ENCODE measurements at regions not wholly inside any gene's neighbourhood (a gene's known extent, or its start where the extent isn't known, plus 50 kb on each side); places are given as distances from the start of the nearest gene placed in this dataset.

- Mint-ChIP-seq H3K36me3 (ENCODE audit: low read depth) (no peaks in the 10 kb centered on the region), H3K4me1 (no peaks in the 10 kb centered on the region)
These were observed 347.1 kb upstream of the MPDZ start for GRCh38 chr9:13626601-13627000.

GRCh38 chr9:13621872-13622564 is 342.5 kb upstream of the MPDZ start:
- Mint-ChIP-seq H3K27ac (no peak overlapping the region), H3K36me3 (ENCODE audit: low read depth) (no peaks in the 10 kb centered on the region), H3K4me1 (no peaks in the 10 kb centered on the region), H3K4me3 (no peak overlapping the region), H3K27me3 (no peaks in the 10 kb centered on the region)
- no peak for DNase-seq
- no peaks in the 10 kb centered on the region for H3K9me3 ChIP-seq (ENCODE audit: control insufficient read depth, low read length, poor library complexity, severe bottlenecking)
- no peak for ATAC-seq

More at GRCh38 chr9:13626601-13627000, 347.1 kb upstream of the MPDZ start:
- DNase-seq: no peak
- Mint-ChIP-seq H3K27me3 (no peaks in the 10 kb centered on the region), H3K27ac (no peak overlapping the region), H3K4me3 (no peak overlapping the region)
- no peak for ATAC-seq
- H3K9me3 ChIP-seq (ENCODE audit: control insufficient read depth, low read length, poor library complexity, severe bottlenecking): no peaks in the 10 kb centered on the region

GRCh38 chr9:13616491-13617035 is 337.1 kb upstream of the MPDZ start:
- ATAC-seq: no peak

GRCh38 chr9:13615660-13616490 is 336.4 kb upstream of the MPDZ start:
- Mint-ChIP-seq H3K36me3 (ENCODE audit: low read depth) (no peaks in the 10 kb centered on the region), H3K4me3 (no peak overlapping the region), H3K27ac (no peak overlapping the region), H3K27me3 (no peaks in the 10 kb centered on the region), H3K4me1 (no peaks in the 10 kb centered on the region)
- ATAC-seq (no peak), DNase-seq (no peak)
- H3K9me3 ChIP-seq (ENCODE audit: control insufficient read depth, low read length, poor library complexity, severe bottlenecking): no peaks in the 10 kb centered on the region

More at GRCh38 chr9:13616491-13617035, 337.1 kb upstream of the MPDZ start:
- no peaks in the 10 kb centered on the region for H3K27me3 Mint-ChIP-seq
- no peaks in the 10 kb centered on the region for H3K36me3 Mint-ChIP-seq (ENCODE audit: low read depth)
- no peak for DNase-seq
- H3K9me3 ChIP-seq (ENCODE audit: control insufficient read depth, low read length, poor library complexity, severe bottlenecking): no peaks in the 10 kb centered on the region
- no peak overlapping the region for H3K4me3 Mint-ChIP-seq
- H3K27ac Mint-ChIP-seq: no peak overlapping the region
- no peaks in the 10 kb centered on the region for H3K4me1 Mint-ChIP-seq

- no peaks in the 10 kb centered on the region for H3K4me1 Mint-ChIP-seq
- DNase-seq (no peak), ATAC-seq (no peak)
- H3K4me3 Mint-ChIP-seq: no peak overlapping the region
- H3K9me3 ChIP-seq (ENCODE audit: control insufficient read depth, low read length, poor library complexity, severe bottlenecking): no peaks in the 10 kb centered on the region
- no peaks in the 10 kb centered on the region for H3K27me3 Mint-ChIP-seq
- no peak overlapping the region for H3K27ac Mint-ChIP-seq
- no peaks in the 10 kb centered on the region for H3K36me3 Mint-ChIP-seq (ENCODE audit: low read depth)
These were observed 334.6 kb upstream of the MPDZ start for GRCh38 chr9:13614060-13614459.

- Mint-ChIP-seq H3K4me1 (no peaks in the 10 kb centered on the region), H3K36me3 (ENCODE audit: low read depth) (no peaks in the 10 kb centered on the region), H3K27me3 (no peaks in the 10 kb centered on the region), H3K4me3 (no peak overlapping the region), H3K27ac (no peak overlapping the region)
- ATAC-seq (no peak), DNase-seq (no peak)
- H3K9me3 ChIP-seq (ENCODE audit: control insufficient read depth, low read length, poor library complexity, severe bottlenecking): no peaks in the 10 kb centered on the region
These were observed 333.8 kb upstream of the MPDZ start for GRCh38 chr9:13613296-13613695.

- ATAC-seq (no peak), DNase-seq (no peak)
- H3K9me3 ChIP-seq (ENCODE audit: control insufficient read depth, low read length, poor library complexity, severe bottlenecking): no peaks in the 10 kb centered on the region
- Mint-ChIP-seq H3K4me1 (no peaks in the 10 kb centered on the region), H3K4me3 (no peak overlapping the region), H3K36me3 (ENCODE audit: low read depth) (no peaks in the 10 kb centered on the region), H3K27ac (no peak overlapping the region), H3K27me3 (no peaks in the 10 kb centered on the region)
These were observed 329.0 kb upstream of the MPDZ start for GRCh38 chr9:13608451-13608850.

- Mint-ChIP-seq H3K4me1 (no peaks in the 10 kb centered on the region), H3K27ac (no peak overlapping the region), H3K27me3 (no peaks in the 10 kb centered on the region), H3K4me3 (no peak overlapping the region), H3K36me3 (ENCODE audit: low read depth) (no peaks in the 10 kb centered on the region)
- DNase-seq (no peak), ATAC-seq (no peak)
- H3K9me3 ChIP-seq (ENCODE audit: control insufficient read depth, low read length, poor library complexity, severe bottlenecking): no peaks in the 10 kb centered on the region
These were observed 328.3 kb upstream of the MPDZ start for GRCh38 chr9:13607481-13608441.

GRCh38 chr9:13606586-13606985 is 327.1 kb upstream of the MPDZ start:
- no peaks in the 10 kb centered on the region for H3K9me3 ChIP-seq (ENCODE audit: control insufficient read depth, low read length, poor library complexity, severe bottlenecking)
- H3K27me3 Mint-ChIP-seq: no peaks in the 10 kb centered on the region
- H3K27ac Mint-ChIP-seq: no peak overlapping the region
- ATAC-seq (no peak), DNase-seq (no peak)
- no peaks in the 10 kb centered on the region for H3K36me3 Mint-ChIP-seq (ENCODE audit: low read depth)
- no peak overlapping the region for H3K4me3 Mint-ChIP-seq
- H3K4me1 Mint-ChIP-seq: no peaks in the 10 kb centered on the region

GRCh38 chr9:13603921-13604320 is 324.4 kb upstream of the MPDZ start:
- DNase-seq (no peak), ATAC-seq (no peak)
- Mint-ChIP-seq H3K27me3 (no peaks in the 10 kb centered on the region), H3K36me3 (ENCODE audit: low read depth) (no peaks in the 10 kb centered on the region), H3K27ac (no peak overlapping the region), H3K4me1 (no peaks in the 10 kb centered on the region), H3K4me3 (no peak overlapping the region)
- H3K9me3 ChIP-seq (ENCODE audit: control insufficient read depth, low read length, poor library complexity, severe bottlenecking): no peaks in the 10 kb centered on the region

- ATAC-seq (no peak), DNase-seq (no peak)
- no peaks in the 10 kb centered on the region for H3K36me3 Mint-ChIP-seq (ENCODE audit: low read depth)
- H3K27me3 Mint-ChIP-seq: no peaks in the 10 kb centered on the region
- H3K9me3 ChIP-seq (ENCODE audit: control insufficient read depth, low read length, poor library complexity, severe bottlenecking): no peaks in the 10 kb centered on the region
- H3K4me1 Mint-ChIP-seq: no peaks in the 10 kb centered on the region
- no peak overlapping the region for H3K27ac Mint-ChIP-seq
- H3K4me3 Mint-ChIP-seq: no peak overlapping the region
These were observed 319.2 kb upstream of the MPDZ start for GRCh38 chr9:13598738-13599137.

GRCh38 chr9:13597427-13597826 is 317.9 kb upstream of the MPDZ start:
- Mint-ChIP-seq H3K4me1 (no peaks in the 10 kb centered on the region), H3K27me3 (no peaks in the 10 kb centered on the region), H3K36me3 (ENCODE audit: low read depth) (no peaks in the 10 kb centered on the region), H3K4me3 (no peak overlapping the region), H3K27ac (no peak overlapping the region)
- no peak for DNase-seq
- no peaks in the 10 kb centered on the region for H3K9me3 ChIP-seq (ENCODE audit: control insufficient read depth, low read length, poor library complexity, severe bottlenecking)
- ATAC-seq: no peak

- Mint-ChIP-seq H3K27ac (no peak overlapping the region), H3K4me1 (no peaks in the 10 kb centered on the region), H3K27me3 (no peaks in the 10 kb centered on the region)
These were observed 317.5 kb upstream of the MPDZ start for GRCh38 chr9:13597004-13597403.

More at GRCh38 chr9:13597004-13597403, 317.5 kb upstream of the MPDZ start:
- ATAC-seq (no peak), DNase-seq (no peak)
- H3K9me3 ChIP-seq (ENCODE audit: control insufficient read depth, low read length, poor library complexity, severe bottlenecking): no peaks in the 10 kb centered on the region
- Mint-ChIP-seq H3K36me3 (ENCODE audit: low read depth) (no peaks in the 10 kb centered on the region), H3K4me3 (no peak overlapping the region)
